Astrocyte of the spinal cord (primary cell): ENCODE measurements at regions not wholly inside any gene's neighbourhood (a gene's known extent, or its start where the extent isn't known, plus 50 kb on each side); places are given as distances from the start of the nearest gene placed in this dataset.

Experiments
- DNase-seq: peaks from one replicate; pipeline ENCODE4 v3.0.0; 2011; ENCODE audit warnings: low read depth, low spot score
- H3K4me3 ChIP-seq: 2 replicates; pipeline ENCODE4 v1.5.1; 2011; ENCODE audit warnings: low read depth, mild to moderate bottlenecking, low read length, moderate library complexity
- in situ Hi-C: cut with HindIII; loops from 2 replicates; pipeline ENCODE4 v1.10.0; 2017; ENCODE audit warnings: low sequenced_read_pairs
- TF ChIP-seq, protein P1 (sequence below): IDR thresholded peaks from 2 replicates; pipeline ENCODE4 v1.5.1; 2012; ENCODE audit warnings: low read depth, mild to moderate bottlenecking, low read length, inconsistent platforms

DNA sequence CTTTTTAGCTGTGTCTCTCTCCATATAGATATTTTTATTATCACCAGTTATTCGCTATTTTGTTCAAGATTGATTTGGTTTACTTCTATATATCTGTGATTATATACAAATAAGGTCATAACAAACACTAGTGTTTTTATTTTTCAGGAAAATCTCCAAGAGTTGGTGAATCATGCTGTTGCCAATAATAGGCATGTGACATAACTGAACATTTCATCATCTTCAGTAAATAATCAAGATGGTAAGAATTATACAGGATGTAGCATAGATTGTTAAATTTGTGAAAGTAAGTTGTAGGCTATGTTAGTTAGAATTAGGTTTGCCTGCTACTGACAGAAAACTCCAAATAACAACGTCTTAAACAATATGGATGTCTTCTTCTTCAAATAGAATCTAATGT is 240.9 kb upstream of the PDE3A start:
- DNase-seq = no peak
- H3K4me3 ChIP-seq = no peak overlapping the region
- TF ChIP-seq, protein P1, sequence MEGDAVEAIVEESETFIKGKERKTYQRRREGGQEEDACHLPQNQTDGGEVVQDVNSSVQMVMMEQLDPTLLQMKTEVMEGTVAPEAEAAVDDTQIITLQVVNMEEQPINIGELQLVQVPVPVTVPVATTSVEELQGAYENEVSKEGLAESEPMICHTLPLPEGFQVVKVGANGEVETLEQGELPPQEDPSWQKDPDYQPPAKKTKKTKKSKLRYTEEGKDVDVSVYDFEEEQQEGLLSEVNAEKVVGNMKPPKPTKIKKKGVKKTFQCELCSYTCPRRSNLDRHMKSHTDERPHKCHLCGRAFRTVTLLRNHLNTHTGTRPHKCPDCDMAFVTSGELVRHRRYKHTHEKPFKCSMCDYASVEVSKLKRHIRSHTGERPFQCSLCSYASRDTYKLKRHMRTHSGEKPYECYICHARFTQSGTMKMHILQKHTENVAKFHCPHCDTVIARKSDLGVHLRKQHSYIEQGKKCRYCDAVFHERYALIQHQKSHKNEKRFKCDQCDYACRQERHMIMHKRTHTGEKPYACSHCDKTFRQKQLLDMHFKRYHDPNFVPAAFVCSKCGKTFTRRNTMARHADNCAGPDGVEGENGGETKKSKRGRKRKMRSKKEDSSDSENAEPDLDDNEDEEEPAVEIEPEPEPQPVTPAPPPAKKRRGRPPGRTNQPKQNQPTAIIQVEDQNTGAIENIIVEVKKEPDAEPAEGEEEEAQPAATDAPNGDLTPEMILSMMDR = no peak
- in situ Hi-C loops = no loop called here

DNA sequence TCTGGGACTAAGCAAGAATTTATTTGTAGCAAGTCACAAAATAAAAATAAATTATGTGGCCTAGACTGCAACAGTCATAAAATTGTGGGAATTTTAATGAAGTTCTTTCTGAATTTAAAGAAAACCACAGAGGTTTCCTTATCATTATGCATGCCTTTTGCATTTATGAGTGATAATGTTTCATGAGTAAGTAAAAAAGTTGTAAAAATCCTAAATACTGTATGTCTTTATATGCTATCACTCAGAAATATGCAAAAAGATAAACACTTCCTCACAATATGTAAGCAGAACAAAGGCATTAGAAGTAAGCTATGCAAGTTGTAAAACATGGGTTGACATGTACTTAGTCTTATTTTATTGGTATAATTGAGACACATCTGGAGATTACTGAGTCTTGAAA is 239.4 kb upstream of the PDE3A start:
- DNase-seq = no peak
- no peak overlapping the region for H3K4me3 ChIP-seq
- TF ChIP-seq, protein P1 = no peak
- in situ Hi-C loops = no loop called here

GRCh38 chr12:20132818-20133217 is 235.5 kb upstream of the PDE3A start:
- in situ Hi-C loops = no loop called here
- TF ChIP-seq, protein P1 = no peak
- no peak overlapping the region for H3K4me3 ChIP-seq
- no peak for DNase-seq

- in situ Hi-C loops = no loop called here
- no peak overlapping the region for H3K4me3 ChIP-seq
- DNase-seq = no peak
- TF ChIP-seq, protein P1 = no peak
Measured at GRCh38 chr12:20134652-20135051, 233.7 kb upstream of the PDE3A start.

DNA sequence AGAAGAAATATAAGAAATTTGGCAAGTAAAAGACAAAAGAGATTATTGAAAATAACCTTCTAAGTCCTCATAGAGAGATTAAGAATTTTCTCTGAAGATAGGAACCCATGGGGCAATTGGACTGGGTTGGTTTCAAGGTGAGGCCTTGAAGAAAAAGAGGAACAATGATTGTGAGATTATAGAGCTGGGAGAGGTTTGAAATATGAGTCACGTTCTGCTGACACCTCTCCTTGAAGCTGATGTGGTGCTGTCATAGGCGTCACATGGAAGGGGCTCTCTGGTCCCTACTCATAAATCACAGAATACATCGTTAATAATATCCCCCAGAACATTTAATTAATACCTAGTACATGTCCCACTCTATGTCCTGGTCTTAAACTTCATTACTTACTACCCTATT is 227.6 kb upstream of the PDE3A start:
- DNase-seq = no peak
- in situ Hi-C loops = no loop called here
- no peak overlapping the region for H3K4me3 ChIP-seq
- TF ChIP-seq, protein P1 = no peak

- in situ Hi-C loops = no loop called here
- DNase-seq = no peak
- H3K4me3 ChIP-seq = no peak overlapping the region
- TF ChIP-seq, protein P1 = no peak
Measured at GRCh38 chr12:20142316-20142715, 226.0 kb upstream of the PDE3A start.

- TF ChIP-seq, protein P1 = peak; percentile 10
- DNase-seq = no peak
- in situ Hi-C loops = no loop called here
- H3K4me3 ChIP-seq = no peak overlapping the region
Measured at GRCh38 chr12:20142956-20143355, 225.4 kb upstream of the PDE3A start.
